NCI-H1694 (cell line): ENCODE measurements at regions not wholly inside any gene's neighbourhood (a gene's known extent, or its start where the extent isn't known, plus 50 kb on each side); places are given as distances from the start of the nearest gene placed in this dataset.

Source experiments
- DNase-seq: peaks from one replicate; lab custom pipeline; 2025; lab: John Stamatoyannopoulos, UW

- no peak for DNase-seq
Measured at GRCh38 chr5:77569409-77569808, 69.1 kb downstream of the OTP start.

- DNase-seq, result no peak
Measured at GRCh38 chr5:77568555-77568954, 70.0 kb downstream of the OTP start.

GRCh38 chr5:77568082-77568481 is 70.4 kb downstream of the OTP start:
- DNase-seq, result no peak

GRCh38 chr5:77563475-77563874 is 71.4 kb upstream of the WDR41 start:
- no peak for DNase-seq

DNA sequence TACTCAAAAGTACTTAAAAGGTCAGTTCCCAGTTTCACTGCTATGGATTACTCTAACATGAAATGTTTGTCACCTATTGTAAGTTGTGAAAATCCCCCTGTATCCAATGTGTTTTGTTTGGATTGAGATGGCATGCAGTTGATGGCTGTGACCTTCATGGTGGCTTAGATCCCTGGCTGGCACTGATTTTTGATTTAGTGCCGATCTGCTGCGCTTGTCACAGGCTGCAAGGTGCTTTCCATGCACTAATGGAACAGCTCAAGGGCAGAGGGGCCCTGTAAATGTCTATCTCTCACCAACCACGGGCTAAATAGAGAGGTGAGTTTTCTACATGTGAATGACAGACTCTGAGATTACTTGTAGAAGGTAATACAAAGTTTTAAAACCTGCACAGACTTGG is 69.8 kb upstream of the WDR41 start:
- no peak for DNase-seq

DNA sequence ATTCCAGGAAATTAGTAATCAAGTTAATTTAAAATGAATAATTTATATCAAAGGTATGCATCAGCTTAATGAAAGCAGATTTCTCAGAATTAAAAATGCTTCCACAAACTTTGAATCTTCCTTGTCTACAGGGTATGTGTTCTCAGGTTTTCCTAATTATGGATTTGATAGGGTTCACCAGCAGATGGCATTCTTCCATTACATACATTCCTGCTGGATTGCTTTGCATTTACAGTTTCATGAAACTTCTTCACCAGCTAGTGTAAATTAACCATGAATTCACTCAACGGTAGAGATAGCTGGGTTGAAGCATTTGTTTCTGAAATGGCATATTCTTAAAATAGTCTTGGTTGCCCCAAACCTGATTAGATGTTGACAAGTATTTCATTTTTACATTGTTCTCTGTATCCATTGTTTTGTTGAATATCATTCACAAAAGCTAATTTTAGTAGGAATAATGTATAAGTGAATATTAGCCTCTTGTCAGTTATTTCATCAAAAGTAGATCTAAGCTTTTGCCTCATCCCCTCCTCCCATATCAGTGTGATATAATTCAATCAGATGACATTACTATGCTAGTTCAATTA is 68.7 kb upstream of the WDR41 start:
- DNase-seq, result peak; percentile 58

- DNase-seq, result no peak
Measured at GRCh38 chr5:77558266-77558665, 66.2 kb upstream of the WDR41 start.

GRCh38 chr5:77550406-77550805 is 58.3 kb upstream of the WDR41 start:
- DNase-seq, result no peak

DNA sequence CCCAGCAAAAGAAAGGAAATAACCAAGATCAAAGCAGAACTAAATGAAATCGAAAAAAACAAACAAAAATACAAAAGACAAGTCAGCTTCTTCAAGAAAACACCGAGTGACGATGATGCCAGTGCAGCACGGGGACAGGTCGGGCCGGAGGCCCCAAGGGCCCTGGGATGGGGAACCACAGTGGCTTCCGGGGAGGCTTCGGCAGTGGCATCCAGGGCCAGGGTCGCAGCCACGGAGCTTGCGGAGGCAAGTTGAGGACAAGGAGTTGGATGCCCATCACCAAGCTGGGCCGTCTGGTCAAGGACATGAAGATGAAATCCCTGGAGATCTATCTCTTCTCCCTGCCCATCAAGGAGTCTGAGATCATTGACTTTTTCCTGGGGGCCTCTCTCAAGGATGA is 53.2 kb upstream of the WDR41 start:
- DNase-seq, result no peak
